ENCODE measurements at regions not wholly inside any gene's neighbourhood (a gene's known extent, or its start where the extent isn't known, plus 50 kb on each side); places are given as distances from the start of the nearest gene placed in this dataset.
"Not testable (repeated sequence)": the region's sequence is repeated elsewhere in the genome, so short reads cannot be mapped to it uniquely, and the experiment has no call there.

DNA sequence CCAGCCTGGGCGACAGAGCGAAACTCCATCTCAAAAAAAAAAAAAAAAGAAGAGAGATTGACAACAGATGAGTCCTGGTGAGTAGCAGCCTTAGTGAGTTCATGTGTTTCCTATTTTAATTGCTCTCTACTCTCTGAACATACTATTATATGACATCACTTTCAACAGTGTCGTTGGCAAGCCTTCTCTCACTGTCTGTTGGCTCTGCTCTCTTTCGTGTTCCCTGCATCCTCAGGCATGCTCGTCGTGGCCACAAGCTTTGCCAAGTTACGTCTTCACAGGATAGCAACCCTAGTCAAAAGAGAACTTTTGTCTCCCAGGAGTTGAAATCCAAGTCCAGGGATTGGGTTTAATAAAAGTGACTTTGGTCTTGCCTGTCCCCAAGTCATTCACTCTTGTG, 117.1 kb upstream of the EGFL6 start:
- Histone ChIP-seq H3K36me3 (ENCODE audit: control insufficient read depth, insufficient read depth, low read length) (no peaks in the 10 kb centered on the region), H4K8ac (ENCODE audit: low read depth, low read length) (no peak overlapping the region), H3K23ac (ENCODE audit: low read length) (no peak overlapping the region), H2BK5ac (ENCODE audit: low read length) (no peak overlapping the region), H3K4me3 (ENCODE audit: low read length) (no peak overlapping the region), H3K79me1 (ENCODE audit: low read length) (no peaks in the 10 kb centered on the region), H3K4me2 (ENCODE audit: low read length) (no peak overlapping the region), H3K27ac (ENCODE audit: low read depth, low read length) (no peak overlapping the region), H3K27me3 (ENCODE audit: insufficient read depth, low read length, poor library complexity) (no peaks in the 10 kb centered on the region), H3K9ac (ENCODE audit: low read length) (no peak overlapping the region), H3K4me1 (ENCODE audit: control insufficient read depth, low read depth, low read length) (no peaks in the 10 kb centered on the region), H2BK120ac (ENCODE audit: low read depth, low read length) (no peak overlapping the region), H3K4ac (ENCODE audit: low read depth, low read length) (no peak overlapping the region), H3K56ac (ENCODE audit: low read length) (no peak overlapping the region), H3K79me2 (ENCODE audit: control insufficient read depth, insufficient read depth, low read length) (no peaks in the 10 kb centered on the region), H3K18ac (ENCODE audit: low read length) (no peak overlapping the region), H4K5ac (ENCODE audit: low read length) (no peak overlapping the region), H2AK5ac (ENCODE audit: low read length) (no peak overlapping the region), H2BK15ac (replicated peaks; ENCODE audit: low read depth) (no peak overlapping the region)
- WGBS (ENCODE audit: extremely low coverage, insufficient coverage, low lambda C conversion rate): no CpG with 5 or more reads among the region's 7 CpGs
- DNase-seq: no peak

- Histone ChIP-seq H3K79me2 (ENCODE audit: control insufficient read depth, insufficient read depth, low read length) (no peaks in the 10 kb centered on the region), H3K4me2 (ENCODE audit: low read length) (no peak overlapping the region), H3K9ac (ENCODE audit: low read length) (no peak overlapping the region), H4K8ac (ENCODE audit: low read depth, low read length) (no peak overlapping the region), H3K23ac (ENCODE audit: low read length) (no peak overlapping the region), H2BK120ac (ENCODE audit: low read depth, low read length) (no peak overlapping the region), H3K18ac (ENCODE audit: low read length) (no peak overlapping the region), H3K4me3 (ENCODE audit: low read length) (no peak overlapping the region), H3K27ac (ENCODE audit: low read depth, low read length) (no peak overlapping the region), H2BK15ac (replicated peaks; ENCODE audit: low read depth) (no peak overlapping the region), H3K56ac (ENCODE audit: low read length) (no peak overlapping the region), H3K79me1 (ENCODE audit: low read length) (no peaks in the 10 kb centered on the region), H3K27me3 (ENCODE audit: insufficient read depth, low read length, poor library complexity) (no peaks in the 10 kb centered on the region), H2AK5ac (ENCODE audit: low read length) (no peak overlapping the region), H4K5ac (ENCODE audit: low read length) (no peak overlapping the region), H3K4ac (ENCODE audit: low read depth, low read length) (no peak overlapping the region), H2BK5ac (ENCODE audit: low read length) (no peak overlapping the region), H3K36me3 (ENCODE audit: control insufficient read depth, insufficient read depth, low read length) (no peaks in the 10 kb centered on the region), H3K4me1 (ENCODE audit: control insufficient read depth, low read depth, low read length) (no peaks in the 10 kb centered on the region)
- no peak for DNase-seq
Measured at GRCh38 chrX:13449441-13449840, 120.0 kb upstream of the EGFL6 start.

DNA sequence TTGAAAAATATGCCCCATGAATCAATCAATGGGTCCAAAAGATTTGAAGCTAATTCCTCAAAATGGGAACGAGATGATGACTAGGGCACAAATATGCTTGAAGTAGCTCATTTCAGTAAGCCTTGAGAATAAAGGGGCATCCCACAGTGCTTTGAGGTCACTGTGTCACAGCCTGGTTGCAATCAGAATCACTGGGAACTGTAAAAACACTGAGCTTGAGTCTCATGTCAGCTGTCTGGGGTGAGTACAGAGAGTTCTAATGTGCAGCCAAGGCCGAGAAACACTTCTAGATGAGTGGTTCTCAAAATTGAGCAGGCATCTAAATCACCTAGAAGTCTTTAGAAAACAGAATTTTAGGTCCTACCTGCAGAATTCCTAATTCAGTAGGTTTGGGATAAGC, 120.5 kb upstream of the EGFL6 start:
- no CpG with 5 or more reads among the region's 2 CpGs for WGBS (ENCODE audit: extremely low coverage, insufficient coverage, low lambda C conversion rate)
- Histone ChIP-seq H2BK120ac (ENCODE audit: low read depth, low read length) (no peak overlapping the region), H2AK5ac (ENCODE audit: low read length) (no peak overlapping the region), H3K23ac (ENCODE audit: low read length) (no peak overlapping the region), H3K4me1 (ENCODE audit: control insufficient read depth, low read depth, low read length) (no peaks in the 10 kb centered on the region), H2BK15ac (replicated peaks; ENCODE audit: low read depth) (no peak overlapping the region), H3K56ac (ENCODE audit: low read length) (no peak overlapping the region), H3K27ac (ENCODE audit: low read depth, low read length) (no peak overlapping the region), H3K79me2 (ENCODE audit: control insufficient read depth, insufficient read depth, low read length) (no peaks in the 10 kb centered on the region), H3K4ac (ENCODE audit: low read depth, low read length) (no peak overlapping the region), H3K18ac (ENCODE audit: low read length) (no peak overlapping the region), H3K36me3 (ENCODE audit: control insufficient read depth, insufficient read depth, low read length) (no peaks in the 10 kb centered on the region), H4K8ac (ENCODE audit: low read depth, low read length) (no peak overlapping the region), H3K79me1 (ENCODE audit: low read length) (no peaks in the 10 kb centered on the region), H3K4me3 (ENCODE audit: low read length) (no peak overlapping the region), H3K9ac (ENCODE audit: low read length) (no peak overlapping the region), H3K27me3 (ENCODE audit: insufficient read depth, low read length, poor library complexity) (no peaks in the 10 kb centered on the region), H3K4me2 (ENCODE audit: low read length) (no peak overlapping the region), H2BK5ac (ENCODE audit: low read length) (no peak overlapping the region), H4K5ac (ENCODE audit: low read length) (no peak overlapping the region)
- DNase-seq: no peak

DNA sequence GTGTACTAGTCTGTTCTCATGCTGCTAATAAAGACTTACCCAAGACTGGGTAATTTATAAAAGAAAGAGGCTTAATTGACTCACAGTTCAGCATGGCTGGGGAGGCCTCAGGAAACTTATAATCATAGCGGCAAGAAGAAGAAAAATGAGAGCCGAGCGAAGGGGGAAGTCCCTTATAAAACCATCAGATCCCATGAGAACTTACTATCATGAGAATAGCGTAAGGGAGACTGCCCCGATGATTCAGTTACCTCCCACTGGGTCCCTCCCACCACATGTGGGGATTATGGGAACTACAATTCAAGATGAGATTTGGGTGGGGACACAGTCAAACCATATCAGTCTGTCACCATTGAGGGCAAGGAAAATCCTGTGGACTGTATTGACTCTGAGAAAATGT, 121.8 kb upstream of the ATXN3L start:
- not testable (repeated sequence) for H4K5ac ChIP-seq (ENCODE audit: low read length); H4K8ac ChIP-seq (ENCODE audit: low read depth, low read length); H3K79me2 ChIP-seq (ENCODE audit: control insufficient read depth, insufficient read depth, low read length); H3K4me2 ChIP-seq (ENCODE audit: low read length); H3K9ac ChIP-seq (ENCODE audit: low read length); H3K18ac ChIP-seq (ENCODE audit: low read length); H3K36me3 ChIP-seq (ENCODE audit: control insufficient read depth, insufficient read depth, low read length); H3K27me3 ChIP-seq (ENCODE audit: insufficient read depth, low read length, poor library complexity); H2AK5ac ChIP-seq (ENCODE audit: low read length); H2BK5ac ChIP-seq (ENCODE audit: low read length); H2BK15ac ChIP-seq (replicated peaks; ENCODE audit: low read depth); H3K23ac ChIP-seq (ENCODE audit: low read length); H2BK120ac ChIP-seq (ENCODE audit: low read depth, low read length); H3K56ac ChIP-seq (ENCODE audit: low read length); DNase-seq; H3K79me1 ChIP-seq (ENCODE audit: low read length); H3K27ac ChIP-seq (ENCODE audit: low read depth, low read length); H3K4me1 ChIP-seq (ENCODE audit: control insufficient read depth, low read depth, low read length); H3K4ac ChIP-seq (ENCODE audit: low read depth, low read length); H3K4me3 ChIP-seq (ENCODE audit: low read length)
- WGBS (ENCODE audit: extremely low coverage, insufficient coverage, low lambda C conversion rate): no CpG with 5 or more reads among the region's 5 CpGs

- Histone ChIP-seq H3K4me2 (ENCODE audit: low read length) (no peak overlapping the region), H3K18ac (ENCODE audit: low read length) (no peak overlapping the region), H3K27me3 (ENCODE audit: insufficient read depth, low read length, poor library complexity) (no peaks in the 10 kb centered on the region), H3K36me3 (ENCODE audit: control insufficient read depth, insufficient read depth, low read length) (no peaks in the 10 kb centered on the region), H3K79me1 (ENCODE audit: low read length) (no peaks in the 10 kb centered on the region), H2BK15ac (replicated peaks; ENCODE audit: low read depth) (no peak overlapping the region), H4K5ac (ENCODE audit: low read length) (no peak overlapping the region), H2AK5ac (ENCODE audit: low read length) (no peak overlapping the region), H3K23ac (ENCODE audit: low read length) (no peak overlapping the region), H3K9ac (ENCODE audit: low read length) (no peak overlapping the region), H3K4me3 (ENCODE audit: low read length) (no peak overlapping the region), H2BK120ac (ENCODE audit: low read depth, low read length) (no peak overlapping the region), H4K8ac (ENCODE audit: low read depth, low read length) (no peak overlapping the region), H2BK5ac (ENCODE audit: low read length) (no peak overlapping the region), H3K79me2 (ENCODE audit: control insufficient read depth, insufficient read depth, low read length) (no peaks in the 10 kb centered on the region), H3K4ac (ENCODE audit: low read depth, low read length) (no peak overlapping the region), H3K56ac (ENCODE audit: low read length) (no peak overlapping the region), H3K27ac (ENCODE audit: low read depth, low read length) (no peak overlapping the region), H3K4me1 (ENCODE audit: control insufficient read depth, low read depth, low read length) (no peaks in the 10 kb centered on the region)
- DNase-seq: no peak
- no CpG with 5 or more reads among the region's 2 CpGs for WGBS (ENCODE audit: extremely low coverage, insufficient coverage, low lambda C conversion rate)
Measured at GRCh38 chrX:13440176-13440575, 120.3 kb upstream of the ATXN3L start.

- H3K4ac ChIP-seq (ENCODE audit: low read depth, low read length): no peak overlapping the region
- H2BK15ac ChIP-seq (replicated peaks; ENCODE audit: low read depth): no peak overlapping the region
- H3K9ac ChIP-seq (ENCODE audit: low read length): no peak overlapping the region
- H4K8ac ChIP-seq (ENCODE audit: low read depth, low read length): no peak overlapping the region
- no peak overlapping the region for H2BK120ac ChIP-seq (ENCODE audit: low read depth, low read length)
- H2AK5ac ChIP-seq (ENCODE audit: low read length): no peak overlapping the region
- H3K27me3 ChIP-seq (ENCODE audit: insufficient read depth, low read length, poor library complexity): no peaks in the 10 kb centered on the region
- no peak for DNase-seq
- H3K18ac ChIP-seq (ENCODE audit: low read length): no peak overlapping the region
- H3K4me3 ChIP-seq (ENCODE audit: low read length): no peak overlapping the region
- no peak overlapping the region for H3K27ac ChIP-seq (ENCODE audit: low read depth, low read length)
- no peak overlapping the region for H2BK5ac ChIP-seq (ENCODE audit: low read length)
- H3K36me3 ChIP-seq (ENCODE audit: control insufficient read depth, insufficient read depth, low read length): no peaks in the 10 kb centered on the region
- no peak overlapping the region for H3K4me2 ChIP-seq (ENCODE audit: low read length)
- no peaks in the 10 kb centered on the region for H3K4me1 ChIP-seq (ENCODE audit: control insufficient read depth, low read depth, low read length)
- no peaks in the 10 kb centered on the region for H3K79me1 ChIP-seq (ENCODE audit: low read length)
- H3K56ac ChIP-seq (ENCODE audit: low read length): no peak overlapping the region
- H4K5ac ChIP-seq (ENCODE audit: low read length): no peak overlapping the region
- H3K79me2 ChIP-seq (ENCODE audit: control insufficient read depth, insufficient read depth, low read length): no peaks in the 10 kb centered on the region
- WGBS (ENCODE audit: extremely low coverage, insufficient coverage, low lambda C conversion rate): no CpG with 5 or more reads among the region's 2 CpGs
- no peak overlapping the region for H3K23ac ChIP-seq (ENCODE audit: low read length)
Measured at GRCh38 chrX:13433298-13433605, 113.4 kb upstream of the ATXN3L start.
